ENCODE measurements at regions not wholly inside any gene's neighbourhood (a gene's known extent, or its start where the extent isn't known, plus 50 kb on each side); places are given as distances from the start of the nearest gene placed in this dataset.

- 74 to 83% (median 75%) methylated on average over 4 of the region's 4 CpGs for WGBS, 3 donors
- Histone ChIP-seq H3K9me3 (no peaks in the 10 kb centered on the region), H3K4me1 (peaks cover 23% of the 10 kb centered on the region), H3K27me3 (ENCODE audit: insufficient read depth in 3 of 3, low read length in 2 of 3) (no peaks in the 10 kb centered on the region), H3K36me3 (ENCODE audit: insufficient read depth in 1 of 2, low read depth in 1 of 2) (no peaks in the 10 kb centered on the region), H3K4me3 (no peak overlapping the region), H3K27ac (no peak overlapping the region)
- ATAC-seq (no peak), DNase-seq (no peak)
- TF ChIP-seq, protein P1, sequence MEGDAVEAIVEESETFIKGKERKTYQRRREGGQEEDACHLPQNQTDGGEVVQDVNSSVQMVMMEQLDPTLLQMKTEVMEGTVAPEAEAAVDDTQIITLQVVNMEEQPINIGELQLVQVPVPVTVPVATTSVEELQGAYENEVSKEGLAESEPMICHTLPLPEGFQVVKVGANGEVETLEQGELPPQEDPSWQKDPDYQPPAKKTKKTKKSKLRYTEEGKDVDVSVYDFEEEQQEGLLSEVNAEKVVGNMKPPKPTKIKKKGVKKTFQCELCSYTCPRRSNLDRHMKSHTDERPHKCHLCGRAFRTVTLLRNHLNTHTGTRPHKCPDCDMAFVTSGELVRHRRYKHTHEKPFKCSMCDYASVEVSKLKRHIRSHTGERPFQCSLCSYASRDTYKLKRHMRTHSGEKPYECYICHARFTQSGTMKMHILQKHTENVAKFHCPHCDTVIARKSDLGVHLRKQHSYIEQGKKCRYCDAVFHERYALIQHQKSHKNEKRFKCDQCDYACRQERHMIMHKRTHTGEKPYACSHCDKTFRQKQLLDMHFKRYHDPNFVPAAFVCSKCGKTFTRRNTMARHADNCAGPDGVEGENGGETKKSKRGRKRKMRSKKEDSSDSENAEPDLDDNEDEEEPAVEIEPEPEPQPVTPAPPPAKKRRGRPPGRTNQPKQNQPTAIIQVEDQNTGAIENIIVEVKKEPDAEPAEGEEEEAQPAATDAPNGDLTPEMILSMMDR (IDR thresholded peaks at IDR 0.05) = no peak
- intact Hi-C loops (cut with DNase I) = loop anchor here in 1 of 2 donors (10.0 kb wide), 1 partner anchor 154 kb away; no protein-coding TSS in a partner anchor
Measured at GRCh38 chr13:40228496-40228895, 437.9 kb downstream of the FOXO1 start.

DNA sequence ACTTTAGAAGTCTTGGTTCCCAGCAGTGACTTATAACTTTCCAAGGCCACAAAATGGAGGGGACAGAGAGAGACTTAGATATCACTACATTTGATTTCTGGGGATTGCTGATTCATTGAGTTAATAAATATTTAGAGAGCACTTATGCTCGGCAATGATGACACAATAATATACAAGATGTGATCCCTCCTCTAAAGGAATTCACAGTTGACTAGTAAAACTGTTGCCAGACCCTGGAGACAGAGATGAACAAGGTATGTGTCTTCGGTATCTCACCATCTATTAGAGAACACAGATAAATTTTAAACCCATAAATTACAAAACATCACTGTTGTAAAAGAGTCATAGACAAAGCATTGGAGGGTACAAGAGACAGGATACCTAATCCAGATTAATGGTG, 437.5 kb downstream of the FOXO1 start:
- WGBS, 3 donors = 47 to 48% (median 47%) methylated on average over 2 of the region's 2 CpGs
- Histone ChIP-seq H3K27ac (no peak overlapping the region), H3K4me1 (peaks cover 23% of the 10 kb centered on the region), H3K4me3 (no peak overlapping the region), H3K9me3 (no peaks in the 10 kb centered on the region), H3K27me3 (ENCODE audit: insufficient read depth in 3 of 3, low read length in 2 of 3) (no peaks in the 10 kb centered on the region), H3K36me3 (ENCODE audit: insufficient read depth in 1 of 2, low read depth in 1 of 2) (no peaks in the 10 kb centered on the region)
- TF ChIP-seq, protein P1 (IDR thresholded peaks at IDR 0.05) = no peak
- intact Hi-C loops (cut with DNase I) = loop anchor here in 1 of 2 donors (10.0 kb wide), 1 partner anchor 154 kb away; no protein-coding TSS in a partner anchor
- ATAC-seq (no peak), DNase-seq (no peak)

- Histone ChIP-seq H3K27ac (no peak overlapping the region), H3K4me1 (peaks cover 34% of the 10 kb centered on the region), H3K36me3 (ENCODE audit: insufficient read depth in 1 of 2, low read depth in 1 of 2) (no peaks in the 10 kb centered on the region), H3K4me3 (no peak overlapping the region), H3K27me3 (ENCODE audit: insufficient read depth in 3 of 3, low read length in 2 of 3) (no peaks in the 10 kb centered on the region), H3K9me3 (no peaks in the 10 kb centered on the region)
- DNase-seq (no peak), ATAC-seq (no peak)
- TF ChIP-seq, protein P1 (IDR thresholded peaks at IDR 0.05) = no peak
- 28 to 38% (median 30%) methylated on average over 3 of the region's 3 CpGs for WGBS, 3 donors
- intact Hi-C loops (cut with DNase I) = loop anchor here (5.0 to 10.0 kb wide), 4 partner anchors 214 to 436 kb away; partner anchors contain the start of gene FOXO1 (in 2 of the 2)
Measured at GRCh38 chr13:40230833-40231266, 435.6 kb downstream of the FOXO1 start.

DNA sequence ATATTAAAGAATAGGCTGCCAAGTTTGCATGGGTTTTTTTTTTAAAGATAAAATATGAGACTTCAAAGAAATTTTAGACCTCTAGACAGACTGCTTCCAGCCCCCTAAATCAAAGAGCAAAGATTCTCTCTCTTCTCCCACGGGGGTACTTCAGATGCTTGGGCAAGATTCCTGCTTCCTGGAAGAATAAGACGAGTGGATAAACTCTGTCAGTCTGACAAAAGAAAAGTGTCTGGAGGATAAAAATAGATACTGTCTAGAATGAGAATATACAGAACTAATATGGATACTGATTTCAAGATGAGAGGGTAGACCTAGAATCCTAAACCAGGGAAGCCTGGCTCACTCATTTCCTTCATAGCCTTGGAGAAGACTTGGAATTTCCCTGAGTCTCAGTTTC, 435.1 kb downstream of the FOXO1 start:
- Histone ChIP-seq H3K27ac (no peak overlapping the region), H3K9me3 (no peaks in the 10 kb centered on the region), H3K4me3 (no peak overlapping the region), H3K36me3 (ENCODE audit: insufficient read depth in 1 of 2, low read depth in 1 of 2) (no peaks in the 10 kb centered on the region), H3K27me3 (ENCODE audit: insufficient read depth in 3 of 3, low read length in 2 of 3) (no peaks in the 10 kb centered on the region), H3K4me1 (peaks cover 34% of the 10 kb centered on the region)
- 12 to 32% (median 25%) methylated on average over 2 of the region's 2 CpGs for WGBS, 3 donors
- ATAC-seq = no peak
- intact Hi-C loops (cut with DNase I) = loop anchor here (5.0 to 10.0 kb wide), 4 partner anchors 213 to 436 kb away; partner anchors contain the start of gene FOXO1 (in 2 of the 2)
- TF ChIP-seq, protein P1 (IDR thresholded peaks at IDR 0.05) = no peak
- no peak for DNase-seq

GRCh38 chr13:40231751-40232150, 434.7 kb downstream of the FOXO1 start:
- DNase-seq = no peak
- intact Hi-C loops (cut with DNase I) = loop anchor here (2.0 to 10.0 kb wide), 5 partner anchors 213 to 436 kb away; partner anchors contain the start of gene FOXO1 (in 2 of the 2)
- peaks cover 34% of the 10 kb centered on the region for H3K4me1 ChIP-seq
- WGBS, 3 donors = 83 to 91% (median 90%) methylated on average over 3 of the region's 3 CpGs
- H3K27me3 ChIP-seq (ENCODE audit: insufficient read depth in 3 of 3, low read length in 2 of 3) = no peaks in the 10 kb centered on the region
- H3K4me3 ChIP-seq = no peak overlapping the region
- no peaks in the 10 kb centered on the region for H3K9me3 ChIP-seq
- ATAC-seq = no peak
- H3K27ac ChIP-seq = no peak overlapping the region
- no peaks in the 10 kb centered on the region for H3K36me3 ChIP-seq (ENCODE audit: insufficient read depth in 1 of 2, low read depth in 1 of 2)
- TF ChIP-seq, protein P1 (IDR thresholded peaks at IDR 0.05) = no peak
